ENCODE measurements at regions not wholly inside any gene's neighbourhood (a gene's known extent, or its start where the extent isn't known, plus 50 kb on each side); places are given as distances from the start of the nearest gene placed in this dataset.

DNA sequence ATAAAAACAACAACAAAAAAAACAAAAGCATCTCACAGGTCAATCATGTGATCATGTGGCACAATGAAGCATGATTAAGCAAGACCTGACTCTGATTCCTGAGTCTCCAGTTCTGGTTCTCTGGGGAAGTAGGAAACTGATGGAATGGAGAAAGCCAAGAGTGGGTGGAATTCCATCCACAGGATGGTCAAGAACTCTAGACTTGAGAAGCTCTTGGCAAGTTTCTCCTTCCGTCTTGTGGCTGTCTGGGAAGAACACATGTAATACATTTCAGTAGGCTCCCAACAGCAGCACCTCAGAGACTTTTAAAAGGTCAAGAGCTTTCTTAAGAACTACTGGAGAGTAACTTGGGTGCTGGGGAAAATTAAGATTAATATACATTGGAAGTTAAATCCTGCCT is 78.6 kb upstream of the TSHZ3 start:
- Histone ChIP-seq H3K4me1 (ENCODE audit: insufficient read depth) (no peaks in the 10 kb centered on the region), H3K36me3 (ENCODE audit: insufficient read depth) (no peaks in the 10 kb centered on the region), H3K4me3 (ENCODE audit: low read depth, low read length) (no peak overlapping the region), H3K27ac (ENCODE audit: low read depth) (no peak overlapping the region)
- no peak for DNase-seq (ENCODE audit: extremely low spot score)
- WGBS = 91% methylated on average over 1 of the region's 1 CpG

DNA sequence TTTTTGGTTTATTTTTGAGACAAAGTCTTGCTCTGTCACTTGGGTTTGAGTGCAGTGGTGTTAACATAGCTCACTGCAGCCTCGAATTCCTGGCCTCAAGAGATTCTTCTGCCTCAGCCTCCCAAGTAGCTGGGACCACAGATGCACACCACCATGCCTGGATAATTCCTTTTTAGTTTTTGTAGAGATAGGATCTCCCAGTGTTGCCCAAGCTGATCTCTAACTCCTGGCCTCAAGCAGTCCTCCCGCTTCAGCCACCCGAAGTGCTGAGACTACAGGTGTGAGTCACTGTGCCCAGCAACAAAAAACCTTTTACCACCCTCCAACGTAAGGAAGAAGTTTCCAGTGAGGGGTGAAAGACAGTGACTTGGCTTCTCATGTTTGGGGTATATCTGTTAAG is 81.1 kb upstream of the TSHZ3 start:
- no peaks in the 10 kb centered on the region for H3K4me1 ChIP-seq (ENCODE audit: insufficient read depth)
- no peaks in the 10 kb centered on the region for H3K36me3 ChIP-seq (ENCODE audit: insufficient read depth)
- no peak for DNase-seq (ENCODE audit: extremely low spot score)
- 87% methylated on average over 4 of the region's 4 CpGs for WGBS
- no peak overlapping the region for H3K27ac ChIP-seq (ENCODE audit: low read depth)
- H3K4me3 ChIP-seq (ENCODE audit: low read depth, low read length) = no peak overlapping the region

DNA sequence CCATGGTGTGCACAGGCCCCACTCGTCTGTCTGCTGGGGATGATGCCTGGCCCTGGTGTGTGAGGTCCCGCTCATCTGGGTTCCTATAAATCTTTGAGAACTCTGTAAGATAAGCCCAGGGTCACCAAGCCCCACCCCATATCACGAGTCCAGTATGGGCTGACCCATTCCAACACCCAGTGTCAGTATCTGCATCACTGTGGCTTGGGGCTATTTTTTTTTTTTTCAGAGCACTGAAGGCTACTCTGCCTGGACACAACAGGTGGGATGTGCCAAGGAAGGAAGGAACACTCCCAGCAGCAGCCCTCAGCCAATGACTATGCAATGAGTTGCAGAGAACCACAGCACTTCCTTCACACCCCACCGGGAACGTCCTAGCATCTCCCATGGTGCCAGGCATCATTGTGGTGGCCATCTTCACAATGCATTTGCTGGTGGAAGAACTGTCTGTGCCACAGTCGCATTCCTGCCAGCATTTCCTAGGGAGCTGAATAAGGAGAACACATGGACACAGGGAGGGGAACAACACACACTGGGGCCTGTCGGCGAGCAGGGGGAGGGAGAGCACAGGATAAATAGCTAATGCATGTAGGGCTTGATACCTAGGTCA is 83.1 kb upstream of the TSHZ3 start:
- no peaks in the 10 kb centered on the region for H3K36me3 ChIP-seq (ENCODE audit: insufficient read depth)

DNA sequence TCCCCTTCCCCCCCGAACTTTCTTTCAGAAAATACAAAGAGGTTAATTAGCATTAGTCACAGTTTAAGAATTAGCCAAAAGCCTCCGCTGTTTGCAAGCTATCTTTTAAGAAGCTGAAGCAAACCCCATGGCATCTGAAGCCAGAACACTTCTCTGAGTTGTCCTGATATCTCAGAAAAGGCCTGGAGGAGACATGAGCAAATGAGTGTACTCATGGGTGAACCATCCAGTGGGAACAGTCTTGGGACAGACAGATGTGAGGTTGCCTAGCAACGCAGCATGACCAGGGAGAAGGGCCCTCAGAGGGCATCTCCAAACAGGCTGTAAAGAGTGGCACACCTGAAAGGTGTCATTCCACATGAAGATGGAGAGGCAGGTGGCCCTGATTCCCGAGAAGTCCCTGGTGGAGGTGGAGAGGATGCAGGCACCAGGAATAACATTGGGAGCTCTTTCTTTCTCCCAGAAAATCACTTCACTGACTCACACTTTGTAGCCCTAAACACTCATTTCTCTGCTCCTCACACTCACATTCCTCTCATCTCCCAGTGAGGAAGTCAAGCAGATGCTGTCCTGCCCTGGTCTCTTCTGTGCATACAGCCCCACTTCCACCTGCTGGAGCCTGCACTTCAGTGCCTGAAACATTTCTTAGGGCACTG is 87.0 kb upstream of the TSHZ3 start:
- no peak for DNase-seq (ENCODE audit: extremely low spot score)
- Histone ChIP-seq H3K4me1 (ENCODE audit: insufficient read depth) (no peaks in the 10 kb centered on the region), H3K36me3 (ENCODE audit: insufficient read depth) (no peaks in the 10 kb centered on the region), H3K4me3 (ENCODE audit: low read depth, low read length) (no peak overlapping the region), H3K27ac (ENCODE audit: low read depth) (no peak overlapping the region)
- WGBS = 83% methylated on average over 4 of the region's 4 CpGs

More for the DNA sequence above, 83.1 kb upstream of the TSHZ3 start:
- DNase-seq (ENCODE audit: extremely low spot score) = no peak
- no peak overlapping the region for H3K4me3 ChIP-seq (ENCODE audit: low read depth, low read length)
- H3K4me1 ChIP-seq (ENCODE audit: insufficient read depth) = no peaks in the 10 kb centered on the region
- no peak overlapping the region for H3K27ac ChIP-seq (ENCODE audit: low read depth)
- WGBS = 81% methylated on average over 8 of the region's 8 CpGs

DNA sequence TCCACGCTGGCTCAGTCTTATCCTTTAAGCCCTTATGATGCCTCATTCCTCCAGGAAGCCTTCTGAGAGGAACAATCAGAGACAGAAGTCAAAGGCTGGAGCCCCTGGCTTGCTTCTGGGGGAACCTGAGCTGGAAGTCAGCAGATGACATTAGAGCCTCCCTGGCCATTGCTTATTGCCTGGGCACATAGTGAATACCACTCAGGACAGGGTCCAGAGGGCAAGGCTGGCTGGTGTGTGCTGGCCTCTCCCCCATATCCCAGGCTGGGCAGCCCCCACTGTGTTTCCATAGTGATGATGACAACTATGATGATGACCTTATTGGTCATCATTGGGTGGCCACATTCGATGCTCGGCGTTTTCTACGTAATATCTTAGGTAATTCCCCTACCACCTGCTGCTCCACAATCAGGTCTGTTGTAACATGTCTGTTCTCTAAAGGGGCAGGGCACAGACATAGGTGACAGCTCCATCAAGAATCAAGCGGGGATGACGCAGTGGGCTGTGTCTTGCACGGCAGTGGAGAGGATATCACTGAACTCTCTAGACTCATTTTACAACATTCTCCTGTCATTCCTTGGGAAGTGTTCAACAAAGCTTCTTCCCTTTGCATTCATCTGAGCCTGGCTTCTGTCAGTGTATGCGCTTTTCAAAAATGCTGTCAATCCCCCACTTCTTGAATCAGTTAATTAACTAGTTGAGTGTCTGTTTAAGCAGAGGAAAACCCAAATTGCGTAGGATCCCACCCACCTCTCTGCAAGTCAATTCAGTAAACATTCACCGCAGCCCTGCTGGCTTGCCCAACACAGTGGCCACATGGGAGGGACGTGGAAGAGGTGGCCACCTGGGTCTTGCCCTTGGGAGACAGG is 89.4 kb upstream of the TSHZ3 start:
- no peak overlapping the region for H3K4me3 ChIP-seq (ENCODE audit: low read depth, low read length)
- no peak overlapping the region for H3K27ac ChIP-seq (ENCODE audit: low read depth)
- WGBS = 79% methylated on average over 12 of the region's 12 CpGs
- no peaks in the 10 kb centered on the region for H3K36me3 ChIP-seq (ENCODE audit: insufficient read depth)
- no peak for DNase-seq (ENCODE audit: extremely low spot score)
- no peaks in the 10 kb centered on the region for H3K4me1 ChIP-seq (ENCODE audit: insufficient read depth)

DNA sequence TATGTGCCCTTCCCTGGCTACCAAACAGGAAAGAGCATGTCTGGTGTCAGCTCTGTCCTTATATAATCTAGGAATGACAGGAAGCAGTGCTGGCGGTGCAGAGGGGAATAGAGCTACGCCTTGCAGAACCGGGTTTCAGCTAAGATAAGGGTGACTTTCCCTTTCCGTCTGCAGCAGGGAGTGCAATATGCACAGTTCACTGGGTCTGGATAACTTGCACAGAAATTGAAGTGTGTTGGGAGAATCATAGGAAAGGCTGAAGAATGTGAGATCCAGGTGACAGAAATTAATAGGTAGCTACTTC is 90.0 kb upstream of the TSHZ3 start:
- no peak for DNase-seq (ENCODE audit: extremely low spot score)
- no peaks in the 10 kb centered on the region for H3K4me1 ChIP-seq (ENCODE audit: insufficient read depth)
- H3K27ac ChIP-seq (ENCODE audit: low read depth) = no peak overlapping the region
- H3K4me3 ChIP-seq (ENCODE audit: low read depth, low read length) = no peak overlapping the region
- whole genome bisulfite sequencing = 64% methylated on average over 4 of the region's 4 CpGs
- H3K36me3 ChIP-seq (ENCODE audit: insufficient read depth) = no peaks in the 10 kb centered on the region

DNA sequence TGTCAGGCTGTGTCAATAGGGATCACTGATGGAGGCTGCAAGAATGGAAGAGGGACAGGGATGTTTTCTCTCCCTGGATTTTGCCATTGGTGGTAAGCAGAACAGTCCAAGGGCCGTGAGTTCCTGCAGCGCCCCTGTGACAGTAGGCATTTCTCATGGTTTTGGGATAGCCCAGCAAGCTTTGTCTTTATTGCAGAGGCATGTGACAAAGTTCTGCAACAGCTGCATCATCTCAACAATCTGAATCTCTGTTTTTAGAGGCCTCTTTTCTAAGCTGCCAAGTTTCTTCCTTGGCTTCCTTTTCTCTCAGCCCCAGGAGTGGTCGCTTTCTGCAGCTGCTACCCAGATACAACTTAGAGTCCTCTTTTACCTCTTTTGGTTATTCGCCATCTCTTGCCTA is 95.7 kb upstream of the TSHZ3 start:
- WGBS = 62% methylated on average over 4 of the region's 4 CpGs
- no peak overlapping the region for H3K4me3 ChIP-seq (ENCODE audit: low read depth, low read length)
- H3K27ac ChIP-seq (ENCODE audit: low read depth) = no peak overlapping the region
- no peaks in the 10 kb centered on the region for H3K4me1 ChIP-seq (ENCODE audit: insufficient read depth)
- DNase-seq (ENCODE audit: extremely low spot score) = no peak
- no peaks in the 10 kb centered on the region for H3K36me3 ChIP-seq (ENCODE audit: insufficient read depth)

DNA sequence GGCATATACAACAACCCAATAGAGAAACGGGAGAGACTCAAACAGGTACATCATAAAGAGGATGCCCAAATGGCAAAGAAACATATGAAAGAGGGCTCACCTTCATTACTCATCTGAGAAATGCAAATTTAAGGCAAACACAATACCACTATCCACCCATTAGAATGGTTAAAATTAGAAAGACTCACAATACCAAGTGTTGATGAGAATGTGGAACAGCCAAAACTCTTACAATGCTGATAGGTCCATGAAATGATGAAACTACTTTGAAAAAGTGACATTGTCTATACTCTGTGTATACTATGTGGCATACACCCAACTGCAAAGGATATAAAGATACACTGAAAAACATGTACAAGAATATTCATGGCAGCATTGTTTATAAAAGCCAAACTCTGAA is 96.2 kb upstream of the TSHZ3 start:
- DNase-seq (ENCODE audit: extremely low spot score) = no peak
- Histone ChIP-seq H3K4me3 (ENCODE audit: low read depth, low read length) (no peak overlapping the region), H3K27ac (ENCODE audit: low read depth) (no peak overlapping the region), H3K4me1 (ENCODE audit: insufficient read depth) (no peaks in the 10 kb centered on the region), H3K36me3 (ENCODE audit: insufficient read depth) (no peaks in the 10 kb centered on the region)
- WGBS = 81% methylated on average over 1 of the region's 1 CpG

DNA sequence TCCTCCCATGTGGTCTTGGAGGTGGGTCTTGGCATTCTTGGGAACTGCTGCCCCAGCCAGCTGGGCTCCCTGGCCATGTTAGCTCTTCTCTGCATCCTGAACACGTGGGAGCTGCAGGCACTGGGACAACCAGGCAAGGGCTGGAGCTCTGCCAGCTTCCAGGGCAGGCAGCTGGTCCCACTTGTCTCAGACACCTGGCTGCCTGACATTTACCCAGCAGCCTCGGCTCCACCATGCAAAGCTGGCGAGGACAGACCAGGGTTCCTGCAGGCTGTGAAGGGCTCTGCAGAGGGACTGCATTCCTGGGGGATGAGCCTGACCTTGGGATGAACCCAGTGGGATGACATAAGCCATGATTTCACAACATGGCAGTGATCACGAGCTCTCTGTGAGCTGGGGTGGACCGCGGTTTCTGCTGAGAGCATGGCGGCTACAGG is 99.0 kb upstream of the TSHZ3 start:
- Histone ChIP-seq H3K4me1 (ENCODE audit: insufficient read depth) (no peaks in the 10 kb centered on the region), H3K4me3 (ENCODE audit: low read depth, low read length) (no peak overlapping the region), H3K27ac (ENCODE audit: low read depth) (no peak overlapping the region), H3K36me3 (ENCODE audit: insufficient read depth) (no peaks in the 10 kb centered on the region)
- DNase-seq (ENCODE audit: extremely low spot score) = no peak
- WGBS = 26% methylated on average over 7 of the region's 7 CpGs

DNA sequence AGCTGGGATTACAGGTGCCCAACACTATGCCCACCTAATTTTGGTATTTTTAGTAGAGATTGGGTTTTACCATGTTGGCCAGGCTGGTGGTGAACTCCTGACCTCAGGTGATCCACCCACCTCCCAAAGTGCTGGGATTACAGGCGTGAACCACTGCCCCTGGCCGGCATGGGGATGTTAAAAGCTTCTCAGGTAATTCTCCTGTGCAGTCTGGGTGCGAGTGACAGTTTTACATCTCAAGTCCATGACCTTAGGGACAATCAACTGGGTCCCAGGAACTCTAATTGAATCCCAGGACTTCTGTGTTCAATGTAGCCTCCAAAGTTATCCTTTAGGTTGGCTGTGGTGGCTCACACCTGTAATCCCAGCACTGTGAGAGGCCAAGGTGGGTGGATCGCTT is 100.1 kb upstream of the TSHZ3 start:
- Histone ChIP-seq H3K27ac (ENCODE audit: low read depth) (no peak overlapping the region), H3K4me3 (ENCODE audit: low read depth, low read length) (no peak overlapping the region), H3K36me3 (ENCODE audit: insufficient read depth) (no peaks in the 10 kb centered on the region), H3K4me1 (ENCODE audit: insufficient read depth) (no peaks in the 10 kb centered on the region)
- 93% methylated on average over 4 of the region's 4 CpGs for WGBS
- DNase-seq (ENCODE audit: extremely low spot score) = no peak

DNA sequence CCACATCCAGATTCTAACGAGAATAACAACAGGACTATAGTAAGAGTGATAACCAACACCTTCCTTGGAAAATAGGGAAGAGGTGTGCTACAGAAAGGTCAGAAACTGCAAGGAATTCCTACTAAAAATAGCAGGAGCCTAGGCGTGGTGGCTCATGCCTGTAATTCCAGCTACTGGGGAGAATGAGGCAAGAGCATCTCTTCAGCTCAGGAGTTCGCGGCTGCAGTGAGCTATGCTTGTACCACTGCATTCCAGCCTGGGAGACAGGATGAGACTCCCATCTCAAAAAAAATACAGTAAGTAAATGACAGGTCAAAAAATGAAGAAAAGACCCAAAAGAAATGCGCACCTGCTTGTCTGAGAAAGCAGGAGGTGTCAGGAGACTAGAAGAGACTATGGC is 101.5 kb upstream of the TSHZ3 start:
- Histone ChIP-seq H3K4me3 (ENCODE audit: low read depth, low read length) (no peak overlapping the region), H3K4me1 (ENCODE audit: insufficient read depth) (no peaks in the 10 kb centered on the region), H3K27ac (ENCODE audit: low read depth) (no peak overlapping the region), H3K36me3 (ENCODE audit: insufficient read depth) (no peaks in the 10 kb centered on the region)
- WGBS = 90% methylated on average over 5 of the region's 5 CpGs
- no peak for DNase-seq (ENCODE audit: extremely low spot score)

DNA sequence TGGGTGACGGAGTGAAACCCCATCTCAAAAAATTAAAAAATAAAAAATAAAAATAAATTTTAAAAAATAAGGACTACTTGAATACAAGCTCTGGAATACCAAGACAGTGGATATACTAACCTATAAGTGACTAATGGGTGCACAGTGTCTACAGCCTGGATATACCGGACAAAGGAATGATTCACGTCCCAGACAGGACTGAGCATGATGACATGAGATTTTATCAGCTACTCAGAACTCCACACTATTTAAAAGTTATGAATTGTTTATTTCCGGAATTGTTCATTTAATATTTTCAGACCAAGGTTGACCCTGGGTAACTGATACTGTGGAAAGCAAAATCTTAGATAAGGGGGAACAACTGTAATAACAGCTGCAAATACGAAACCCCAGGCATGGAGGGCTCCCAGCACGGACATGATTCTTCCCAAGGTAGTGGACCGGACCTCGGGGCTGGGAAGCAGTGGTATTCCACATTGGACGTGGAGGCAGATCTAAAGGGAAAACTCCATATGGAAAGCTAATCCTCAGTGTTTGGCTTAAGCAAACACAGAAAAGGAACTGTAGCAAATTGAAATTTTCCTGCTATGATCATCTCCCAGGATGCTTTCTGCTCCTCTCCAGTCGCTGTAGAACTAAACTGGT is 102.6 kb upstream of the TSHZ3 start:
- 50% methylated on average over 10 of the region's 10 CpGs for WGBS
- no peaks in the 10 kb centered on the region for H3K4me1 ChIP-seq (ENCODE audit: insufficient read depth)
- H3K27ac ChIP-seq (ENCODE audit: low read depth) = no peak overlapping the region
- no peak overlapping the region for H3K4me3 ChIP-seq (ENCODE audit: low read depth, low read length)
- H3K36me3 ChIP-seq (ENCODE audit: insufficient read depth) = no peaks in the 10 kb centered on the region
- DNase-seq (ENCODE audit: extremely low spot score) = no peak

DNA sequence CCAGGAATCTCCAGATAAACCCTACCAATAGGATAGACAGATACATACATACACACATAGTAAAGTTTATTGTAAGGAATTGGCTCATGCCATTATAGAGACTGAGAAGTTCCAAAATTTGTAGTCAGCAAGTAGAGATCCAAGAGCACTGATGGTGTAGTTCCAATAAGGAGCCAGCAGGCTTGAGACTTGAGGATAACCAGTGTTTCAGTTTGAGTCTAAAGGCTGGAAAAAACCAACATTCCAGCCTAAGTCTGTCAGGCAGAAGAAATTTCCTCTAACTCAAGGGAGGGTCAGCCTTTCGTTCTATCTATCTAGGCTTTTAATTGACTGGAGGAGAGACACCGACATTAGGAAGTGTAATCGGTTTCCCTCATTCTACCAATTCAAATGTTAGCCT is 110.2 kb upstream of the TSHZ3 start:
- H3K36me3 ChIP-seq (ENCODE audit: insufficient read depth) = no peaks in the 10 kb centered on the region
- 97% methylated on average over 3 of the region's 3 CpGs for WGBS
- no peak overlapping the region for H3K27ac ChIP-seq (ENCODE audit: low read depth)
- no peaks in the 10 kb centered on the region for H3K4me1 ChIP-seq (ENCODE audit: insufficient read depth)
- no peak for DNase-seq (ENCODE audit: extremely low spot score)
- no peak overlapping the region for H3K4me3 ChIP-seq (ENCODE audit: low read depth, low read length)

Data from urinary bladder (tissue), 3 donors.